GM13976 (cell line): ENCODE measurements at regions not wholly inside any gene's neighbourhood (a gene's known extent, or its start where the extent isn't known, plus 50 kb on each side); places are given as distances from the start of the nearest gene placed in this dataset.

Experiments
- DNase-seq: peaks from one replicate; pipeline ENCODE4 v3.0.0; 2012; ENCODE audit warnings: low spot score
- CTCF ChIP-seq: IDR thresholded peaks from 2 replicates; pipeline ENCODE4 v1.5.1; 2012; ENCODE audit warnings: borderline replicate concordance, mild to moderate bottlenecking; ENCODE audit not compliant: insufficient read depth; ENCODE audit errors: extremely low read depth, missing control alignments, control extremely low read depth
- in situ Hi-C: fragments of 300-500 bp; cut with MboI; formaldehyde crosslinking; loops from one replicate; pipeline ENCODE4 v1.12.0; 2022; ENCODE audit warnings: low sequenced_read_pairs, mixed read lengths, inconsistent platforms; ENCODE audit not compliant: unreplicated experiment

- DNase-seq, result no peak
- in situ Hi-C loops, result no loop called here
- TF ChIP-seq CTCF, result no peak
Measured at GRCh38 chr19:31897292-31897691, 448.1 kb upstream of the ZNF507 start.

GRCh38 chr19:31900991-31901390, 444.4 kb upstream of the ZNF507 start:
- no peak for TF ChIP-seq CTCF
- DNase-seq, result no peak
- in situ Hi-C loops, result no loop called here

- no peak for DNase-seq
- no peak for TF ChIP-seq CTCF
- in situ Hi-C loops, result no loop called here
Measured at GRCh38 chr19:31902821-31903220, 442.6 kb upstream of the ZNF507 start.

GRCh38 chr19:31903979-31904378, 441.4 kb upstream of the ZNF507 start:
- TF ChIP-seq CTCF, result no peak
- in situ Hi-C loops, result no loop called here

GRCh38 chr19:31906111-31906871, 439.1 kb upstream of the ZNF507 start:
- no peak for DNase-seq
- in situ Hi-C loops, result no loop called here
- TF ChIP-seq CTCF, result no peak

More at GRCh38 chr19:31903979-31904378, 441.4 kb upstream of the ZNF507 start:
- no peak for DNase-seq

- no peak for TF ChIP-seq CTCF
- in situ Hi-C loops, result no loop called here
- DNase-seq, result no peak
Measured at GRCh38 chr19:31907661-31908060, 437.7 kb upstream of the ZNF507 start.
